CD4-positive, alpha-beta T cell treated with Interleukin-4 for 1 hour (primary cell): ENCODE measurements at regions not wholly inside any gene's neighbourhood (a gene's known extent, or its start where the extent isn't known, plus 50 kb on each side); places are given as distances from the start of the nearest gene placed in this dataset.

Experiments used
- DNase-seq, 2 donors: peaks; one replicate each; pipeline ENCODE4 v3.0.0-alpha.2; 2020 to 2022

DNA sequence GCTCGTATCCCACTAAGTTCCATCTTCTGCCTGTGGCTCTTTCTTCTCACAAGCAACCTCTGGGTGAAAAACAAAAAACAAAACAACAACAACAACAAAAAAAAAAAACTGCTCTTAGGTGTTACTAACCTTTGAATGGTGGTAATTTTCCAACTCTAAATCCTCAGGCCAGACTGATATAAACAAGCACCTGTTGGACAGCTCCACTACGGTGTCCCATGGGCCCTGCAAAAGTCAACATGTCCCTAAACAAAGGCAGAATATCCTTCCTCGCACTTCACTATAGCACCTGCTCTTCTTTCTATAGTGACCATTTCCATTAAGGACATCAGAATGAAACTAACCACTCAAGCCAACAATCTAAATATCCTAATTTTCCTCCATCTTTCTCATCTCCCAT lies 54.6 kb upstream of the PARM1 start:
- DNase-seq: no peak

DNA sequence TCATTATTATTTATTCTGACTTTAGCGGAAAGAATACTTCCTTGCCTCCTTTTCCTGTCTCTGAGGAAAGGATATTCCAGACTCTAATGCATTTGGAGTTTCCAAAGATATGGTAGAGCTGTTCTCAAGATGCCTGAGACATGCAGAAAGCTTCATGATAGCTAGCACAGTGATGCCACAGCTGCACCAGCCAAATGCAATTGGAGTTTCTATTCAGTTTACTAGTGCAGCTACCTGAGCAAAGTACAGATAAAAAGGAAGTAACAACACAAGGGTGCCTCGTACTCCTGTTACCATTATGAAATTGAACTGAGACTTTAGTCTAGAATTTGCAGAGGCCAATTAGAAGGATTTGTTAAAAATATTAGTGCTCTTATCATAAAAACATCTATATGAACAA lies 57.5 kb upstream of the PARM1 start:
- DNase-seq: no peak

DNA sequence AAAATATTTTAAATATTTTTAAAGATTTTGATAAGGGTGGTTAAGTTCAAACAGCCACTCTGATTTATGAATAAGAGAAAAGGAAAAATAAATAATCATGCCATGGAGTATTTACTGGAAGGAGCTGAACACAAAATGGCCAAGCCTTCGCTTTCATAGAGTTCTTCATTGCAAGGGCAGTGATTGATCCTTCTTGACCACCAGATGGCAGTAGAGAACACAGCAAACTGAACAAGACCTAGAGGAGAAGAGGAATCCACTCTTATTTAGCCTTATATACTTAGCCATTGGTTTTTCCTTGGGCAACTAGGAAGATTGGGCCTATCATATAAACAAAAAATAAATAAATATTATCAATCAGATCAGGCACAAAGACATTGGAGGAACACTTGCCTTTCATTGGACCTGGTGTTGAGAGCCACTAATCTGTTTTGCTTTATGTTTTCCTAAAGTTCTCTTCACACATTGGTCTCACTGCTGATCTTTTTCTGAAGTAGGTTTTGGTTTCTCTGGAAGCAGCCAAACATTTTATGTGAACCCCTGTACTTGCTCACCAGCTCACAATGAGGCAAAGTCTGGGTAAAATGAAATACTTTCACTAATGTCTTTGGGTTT lies 58.1 kb upstream of the PARM1 start:
- DNase-seq: peak; percentile 30 to 49

DNA sequence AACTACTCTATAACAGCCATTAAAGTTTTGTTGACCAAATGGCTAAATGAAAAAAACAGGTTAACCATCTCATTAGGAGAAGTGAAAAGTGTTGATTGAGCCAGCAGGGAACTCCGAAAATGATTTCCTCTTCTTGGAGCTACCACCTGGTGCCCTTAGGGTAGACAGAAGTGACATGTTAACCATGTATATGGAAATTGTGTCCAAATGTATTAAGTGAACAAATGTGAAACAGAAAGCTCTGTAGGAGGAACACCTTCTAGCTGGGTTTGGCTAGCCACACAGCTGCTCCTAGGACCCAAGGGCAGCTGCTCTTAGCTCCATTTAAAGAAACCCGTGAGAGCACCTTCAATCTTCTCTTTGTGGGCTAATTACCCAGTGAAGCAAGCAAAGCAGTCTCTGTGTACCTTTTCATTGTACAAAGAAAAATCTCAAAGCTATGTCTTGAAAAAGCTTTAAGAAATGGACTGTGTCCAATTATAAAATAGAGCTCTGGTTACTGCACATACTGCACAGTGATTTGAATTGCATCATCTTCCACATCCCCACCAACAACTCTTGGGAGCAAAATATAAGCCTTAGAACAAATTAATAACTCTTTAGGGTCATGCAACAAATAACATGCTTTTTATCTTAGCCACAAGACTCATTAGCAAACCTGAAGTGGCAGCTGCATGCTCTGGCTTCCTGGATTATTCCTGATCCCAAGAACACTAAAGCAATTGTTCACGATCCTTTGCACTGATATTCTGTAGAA lies 59.2 kb upstream of the PARM1 start:
- DNase-seq: no peak

DNA sequence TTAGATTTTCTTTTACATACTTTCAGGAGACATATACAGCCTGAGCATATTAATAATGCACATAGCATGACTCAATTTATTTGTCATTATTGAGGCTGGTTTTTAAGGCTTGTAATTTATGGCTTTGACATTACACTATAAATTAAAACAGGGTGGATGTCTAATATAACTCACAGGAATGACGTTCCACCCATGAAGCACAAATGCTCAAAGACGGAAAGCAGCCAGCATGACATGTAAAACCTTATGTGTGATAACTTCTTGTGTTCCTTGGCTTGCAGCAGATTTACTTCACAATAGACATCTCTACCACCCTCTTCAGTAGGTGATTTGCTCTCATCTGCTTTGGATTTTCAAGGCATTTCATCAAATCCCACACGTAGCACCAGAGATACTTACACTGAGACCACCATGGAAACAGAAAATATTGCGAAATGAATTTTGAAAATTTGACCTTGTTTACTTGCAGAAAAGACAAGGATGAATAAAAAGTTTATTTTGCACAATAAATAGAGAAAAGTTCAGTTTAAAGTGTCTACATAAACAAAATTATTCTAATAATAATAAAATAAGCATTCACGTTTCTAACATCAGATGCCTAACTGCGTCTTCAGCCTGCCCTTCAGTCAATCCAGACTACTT lies 64.7 kb upstream of the BTC start:
- DNase-seq: no peak

DNA sequence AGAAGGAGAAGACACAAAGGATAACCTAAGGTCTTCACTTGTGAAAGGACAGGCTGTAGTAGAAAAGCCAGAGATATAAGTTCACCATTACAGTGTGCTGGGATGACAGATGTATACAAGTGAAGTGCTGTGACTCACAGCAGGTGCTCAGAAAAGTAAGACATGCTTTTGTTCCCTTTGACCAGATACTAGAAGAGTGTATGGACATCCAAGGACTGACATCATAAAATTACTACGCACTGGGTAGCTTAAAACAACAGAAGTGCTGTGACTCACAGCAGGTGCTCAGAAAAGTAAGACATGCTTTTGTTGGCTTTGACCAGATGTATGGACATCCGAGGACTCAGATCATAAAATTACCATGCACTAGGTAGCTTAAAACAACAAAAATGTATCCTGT lies 61.6 kb upstream of the BTC start:
- no peak for DNase-seq

DNA sequence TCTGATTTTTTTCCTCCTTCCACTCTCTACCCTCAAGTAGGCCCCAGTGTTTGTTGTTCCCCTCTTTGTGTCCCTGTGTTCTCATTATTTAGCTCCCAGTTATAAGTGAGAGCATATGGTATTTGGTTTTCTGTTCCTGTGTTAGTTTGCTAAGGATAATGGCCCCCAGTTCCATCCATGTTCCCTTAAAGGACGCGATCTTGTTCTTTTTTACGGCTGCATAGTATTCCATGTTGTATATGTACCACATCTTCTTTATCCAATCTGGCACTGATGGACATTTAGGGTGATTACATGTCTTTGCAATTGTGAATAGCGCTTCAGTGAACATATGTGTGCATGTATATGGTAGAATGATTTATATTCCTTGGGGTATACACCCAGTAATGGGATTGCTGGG lies 54.5 kb upstream of the BTC start:
- DNase-seq: no peak

DNA sequence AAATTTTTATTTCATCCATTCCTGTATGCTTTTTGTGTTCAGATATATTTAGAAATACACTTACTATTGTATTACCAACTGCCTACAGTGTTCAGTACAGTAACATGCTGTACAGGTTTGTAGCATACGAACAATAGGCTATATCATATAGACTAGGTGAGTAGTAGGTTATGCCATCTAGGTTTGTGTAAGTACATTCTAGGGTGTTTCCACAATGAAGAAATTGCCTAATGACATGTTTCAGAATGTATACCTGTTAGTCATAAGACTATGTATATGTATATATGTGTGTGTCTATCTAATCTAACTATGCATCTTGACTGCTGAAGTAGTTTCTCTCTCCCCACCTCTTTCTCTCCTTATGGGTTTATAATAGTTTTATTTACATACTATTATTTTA lies 51.5 kb upstream of the BTC start:
- DNase-seq: no peak
